ENCODE measurements at regions not wholly inside any gene's neighbourhood (a gene's known extent, or its start where the extent isn't known, plus 50 kb on each side); places are given as distances from the start of the nearest gene placed in this dataset.

- no peak for FAIRE-seq
- TF ChIP-seq POLR2AphosphoS5 (IDR thresholded peaks at IDR 0.05; ENCODE audit: low read depth, low read length) (no peak), TAF1 (IDR thresholded peaks at IDR 0.05; ENCODE audit: borderline replicate concordance, low read depth, low read length) (no peak), POLR2A (IDR thresholded peaks at IDR 0.05; ENCODE audit: low read depth, low read length) (no peak)
- DNase-seq (ENCODE audit: insufficient read length) = no peak
Measured at GRCh38 chr22:34861787-34862186, 204.2 kb upstream of the ISX start.

DNA sequence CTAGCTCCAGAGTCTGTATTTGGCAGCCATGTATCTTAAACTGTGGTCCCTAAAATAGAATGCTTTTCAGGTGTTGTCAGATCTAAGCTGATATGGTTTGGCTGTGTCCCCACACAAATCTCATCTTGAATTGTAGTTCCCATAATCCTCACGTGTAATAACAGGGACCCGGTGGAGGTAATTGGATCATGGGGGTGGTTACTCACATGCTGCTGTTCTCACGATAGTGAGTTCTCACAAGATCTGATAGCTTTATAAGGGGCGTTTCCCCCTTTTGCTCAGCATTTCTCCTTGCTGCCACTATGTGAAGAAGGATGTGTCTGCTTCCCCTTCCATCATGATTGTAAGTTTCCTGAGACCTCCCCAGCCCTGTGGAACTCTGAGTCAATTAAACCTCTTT is 199.9 kb upstream of the ISX start:
- FAIRE-seq = no peak

GRCh38 chr22:34866495-34867131 is 199.3 kb upstream of the ISX start:
- DNase-seq (ENCODE audit: insufficient read length) (no peak), FAIRE-seq (no peak)
- TF ChIP-seq POLR2AphosphoS5 (IDR thresholded peaks at IDR 0.05; ENCODE audit: low read depth, low read length) (no peak), TAF1 (IDR thresholded peaks at IDR 0.05; ENCODE audit: borderline replicate concordance, low read depth, low read length) (no peak), POLR2A (IDR thresholded peaks at IDR 0.05; ENCODE audit: low read depth, low read length) (no peak)

More for the DNA sequence above, 199.9 kb upstream of the ISX start:
- TF ChIP-seq TAF1 (IDR thresholded peaks at IDR 0.05; ENCODE audit: borderline replicate concordance, low read depth, low read length) (no peak), POLR2AphosphoS5 (IDR thresholded peaks at IDR 0.05; ENCODE audit: low read depth, low read length) (no peak), POLR2A (IDR thresholded peaks at IDR 0.05; ENCODE audit: low read depth, low read length) (no peak)
- no peak for DNase-seq (ENCODE audit: insufficient read length)

- TF ChIP-seq TAF1 (IDR thresholded peaks at IDR 0.05; ENCODE audit: borderline replicate concordance, low read depth, low read length) = no peak
- no peak for TF ChIP-seq POLR2A (IDR thresholded peaks at IDR 0.05; ENCODE audit: low read depth, low read length)
- TF ChIP-seq POLR2AphosphoS5 (IDR thresholded peaks at IDR 0.05; ENCODE audit: low read depth, low read length) = no peak
- no peak for FAIRE-seq
- no peak for DNase-seq (ENCODE audit: insufficient read length)
Measured at GRCh38 chr22:34877506-34877905, 188.5 kb upstream of the ISX start.

- TF ChIP-seq TAF1 (IDR thresholded peaks at IDR 0.05; ENCODE audit: borderline replicate concordance, low read depth, low read length) (no peak), POLR2AphosphoS5 (IDR thresholded peaks at IDR 0.05; ENCODE audit: low read depth, low read length) (no peak), POLR2A (IDR thresholded peaks at IDR 0.05; ENCODE audit: low read depth, low read length) (no peak)
- FAIRE-seq (no peak), DNase-seq (ENCODE audit: insufficient read length) (no peak)
Measured at GRCh38 chr22:34878171-34878570, 187.8 kb upstream of the ISX start.

- TF ChIP-seq TAF1 (IDR thresholded peaks at IDR 0.05; ENCODE audit: borderline replicate concordance, low read depth, low read length) (no peak), POLR2AphosphoS5 (IDR thresholded peaks at IDR 0.05; ENCODE audit: low read depth, low read length) (no peak), POLR2A (IDR thresholded peaks at IDR 0.05; ENCODE audit: low read depth, low read length) (no peak)
- FAIRE-seq (no peak), DNase-seq (ENCODE audit: insufficient read length) (no peak)
Measured at GRCh38 chr22:34879001-34879400, 187.0 kb upstream of the ISX start.

DNA sequence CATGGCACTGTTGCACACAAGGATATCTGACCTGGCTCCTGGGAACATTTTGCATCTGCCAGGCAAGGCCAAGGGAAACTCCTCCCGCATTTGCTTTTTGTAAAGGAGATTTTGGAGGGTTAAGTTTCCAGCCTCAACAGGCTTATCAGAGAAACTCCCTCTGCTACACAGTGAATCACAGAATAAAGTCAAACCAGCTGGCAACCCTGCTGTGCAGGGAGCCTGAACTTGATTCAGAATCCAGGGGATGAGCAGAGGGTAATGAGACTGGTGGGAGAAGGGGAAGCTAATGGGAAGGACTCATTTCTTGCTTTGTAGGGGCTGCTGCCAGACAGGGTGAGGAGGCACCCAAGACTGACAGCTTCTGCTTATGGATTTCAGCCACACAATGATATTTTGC is 185.3 kb upstream of the ISX start:
- DNase-seq (ENCODE audit: insufficient read length) = no peak
- TF ChIP-seq TAF1 (IDR thresholded peaks at IDR 0.05; ENCODE audit: borderline replicate concordance, low read depth, low read length) (no peak), POLR2A (IDR thresholded peaks at IDR 0.05; ENCODE audit: low read depth, low read length) (no peak), POLR2AphosphoS5 (IDR thresholded peaks at IDR 0.05; ENCODE audit: low read depth, low read length) (no peak)
- no peak for FAIRE-seq

- DNase-seq (ENCODE audit: insufficient read length) = no peak
- TF ChIP-seq POLR2AphosphoS5 (IDR thresholded peaks at IDR 0.05; ENCODE audit: low read depth, low read length) = no peak
- TF ChIP-seq POLR2A (IDR thresholded peaks at IDR 0.05; ENCODE audit: low read depth, low read length) = no peak
- TF ChIP-seq TAF1 (IDR thresholded peaks at IDR 0.05; ENCODE audit: borderline replicate concordance, low read depth, low read length) = no peak
- no peak for FAIRE-seq
Measured at GRCh38 chr22:34881453-34881852, 184.5 kb upstream of the ISX start.

- DNase-seq (ENCODE audit: insufficient read length) = no peak
- TF ChIP-seq POLR2A (IDR thresholded peaks at IDR 0.05; ENCODE audit: low read depth, low read length) (no peak), POLR2AphosphoS5 (IDR thresholded peaks at IDR 0.05; ENCODE audit: low read depth, low read length) (no peak), TAF1 (IDR thresholded peaks at IDR 0.05; ENCODE audit: borderline replicate concordance, low read depth, low read length) (no peak)
- FAIRE-seq = no peak
Measured at GRCh38 chr22:34885852-34886251, 180.1 kb upstream of the ISX start.

GRCh38 chr22:34886391-34886790 is 179.6 kb upstream of the ISX start:
- no peak for DNase-seq (ENCODE audit: insufficient read length)
- no peak for FAIRE-seq

DNA sequence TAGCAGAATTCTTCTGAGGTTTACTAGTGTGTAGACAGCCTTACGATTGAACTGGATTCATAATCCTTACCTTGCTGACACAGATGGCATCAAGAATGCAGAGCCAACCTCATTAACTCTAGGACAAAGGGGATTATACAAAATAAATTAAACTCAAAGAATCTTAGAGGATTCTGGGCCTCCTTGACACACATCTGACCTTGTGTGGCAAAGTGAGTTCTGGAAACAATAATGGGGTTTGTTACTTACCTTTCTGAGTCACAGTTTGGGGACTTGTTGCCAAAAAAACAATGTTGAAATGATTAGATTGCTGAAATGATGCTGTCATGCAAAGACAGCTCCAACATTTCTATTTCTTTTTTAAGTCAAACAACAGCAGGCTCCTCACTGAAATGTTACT is 179.1 kb upstream of the ISX start:
- no peak for FAIRE-seq
- DNase-seq (ENCODE audit: insufficient read length) = no peak
- TF ChIP-seq TAF1 (IDR thresholded peaks at IDR 0.05; ENCODE audit: borderline replicate concordance, low read depth, low read length) = no peak
- TF ChIP-seq POLR2AphosphoS5 (IDR thresholded peaks at IDR 0.05; ENCODE audit: low read depth, low read length) = no peak
- TF ChIP-seq POLR2A (IDR thresholded peaks at IDR 0.05; ENCODE audit: low read depth, low read length) = no peak

More at GRCh38 chr22:34886391-34886790, 179.6 kb upstream of the ISX start:
- no peak for TF ChIP-seq POLR2AphosphoS5 (IDR thresholded peaks at IDR 0.05; ENCODE audit: low read depth, low read length)
- TF ChIP-seq TAF1 (IDR thresholded peaks at IDR 0.05; ENCODE audit: borderline replicate concordance, low read depth, low read length) = no peak
- TF ChIP-seq POLR2A (IDR thresholded peaks at IDR 0.05; ENCODE audit: low read depth, low read length) = no peak

GRCh38 chr22:34897126-34897525 is 168.8 kb upstream of the ISX start:
- DNase-seq (ENCODE audit: insufficient read length) (no peak), FAIRE-seq (no peak)
- no peak for TF ChIP-seq POLR2A (IDR thresholded peaks at IDR 0.05; ENCODE audit: low read depth, low read length)
- no peak for TF ChIP-seq TAF1 (IDR thresholded peaks at IDR 0.05; ENCODE audit: borderline replicate concordance, low read depth, low read length)
- TF ChIP-seq POLR2AphosphoS5 (IDR thresholded peaks at IDR 0.05; ENCODE audit: low read depth, low read length) = no peak

All from GM12892 (cell line).